SK-N-SH (cell line): ENCODE measurements at regions not wholly inside any gene's neighbourhood (a gene's known extent, or its start where the extent isn't known, plus 50 kb on each side); places are given as distances from the start of the nearest gene placed in this dataset.

Experiments used
- CTCF ChIA-PET: fragments of 300-600, 350-600 bp; formaldehyde crosslinking; extraction: SDS; loops from one replicate; lab custom pipeline; 2021; lab: Yijun Ruan, JAX
- POLR2A ChIA-PET: fragments of 350-600 bp; sonication (Branson Sonifier 250); formaldehyde crosslinking; extraction: SDS; loops from one replicate; lab custom pipeline; 2020; ENCODE audit warnings: antibody characterized with exemption, inconsistent platforms; lab: Yijun Ruan, JAX
- DNase-seq: peaks from one replicate; pipeline ENCODE4 v3.0.0; 2012
- H2AFZ ChIP-seq: fragments of 200-600 bp; sonication (generic); 2 replicates; pipeline ENCODE4 v1.8.1; 2016; ENCODE audit warnings: antibody characterized with exemption, mild to moderate bottlenecking, low read depth
- H3F3A ChIP-seq: fragments of 200-600 bp; sonication (generic); replicated peaks from 2 replicates; pipeline ENCODE3; 2016; ENCODE audit warnings: antibody characterized with exemption, mild to moderate bottlenecking; ENCODE audit not compliant: insufficient read depth
- H3K27ac ChIP-seq, 2 experiments: fragments of 200-500 bp in 1 of 2; fragments of 200-600 bp in 1 of 2; sonication (Bioruptor generic) in 1 of 2; sonication (generic), shearing (Covaris generic) in 1 of 2; 2 replicates each; pipeline versions ENCODE4 v1.5.1 to v1.6.1; 2014 to 2016; ENCODE audit warnings: low read depth in 2 of 2, inconsistent platforms in 1 of 2, low read length in 1 of 2, mild to moderate bottlenecking in 1 of 2, mixed read lengths in 1 of 2
- H3K27me3 ChIP-seq: fragments of 200-600 bp; sonication (generic), shearing (Covaris generic); 2 replicates; pipeline ENCODE4 v1.6.1; 2016; ENCODE audit warnings: mixed run types; ENCODE audit not compliant: insufficient read depth
- H3K36me3 ChIP-seq, 2 experiments: fragments of 200-500 bp in 1 of 2; fragments of 200-600 bp in 1 of 2; sonication (Bioruptor generic) in 1 of 2; sonication (generic) in 1 of 2; replicated peaks in 1 of 2; 2 replicates each; pipeline versions ENCODE3 to v1.5.1; 2014 to 2016; ENCODE audit warnings: low read length in 1 of 2, mild to moderate bottlenecking in 1 of 2; ENCODE audit not compliant: insufficient read depth in 2 of 2, control insufficient read depth in 1 of 2
- H3K4me1 ChIP-seq, 2 experiments: fragments of 200-500 bp in 1 of 2; fragments of 200-600 bp in 1 of 2; sonication (Bioruptor generic) in 1 of 2; sonication (generic), shearing (Covaris generic) in 1 of 2; 2 replicates each; pipeline versions ENCODE4 v1.5.1 to v1.6.1; 2014 to 2016; ENCODE audit warnings: low read depth in 1 of 2, low read length in 1 of 2, mixed run types in 1 of 2; ENCODE audit not compliant: insufficient read depth in 2 of 2, control insufficient read depth in 1 of 2
- H3K4me2 ChIP-seq: fragments of 200-600 bp; sonication (generic), shearing (Covaris generic); 2 replicates; pipeline ENCODE4 v1.6.1; 2017; ENCODE audit warnings: mixed run types
- H3K4me3 ChIP-seq, 2 experiments: fragments of 200-500 bp in 1 of 2; fragments of 200-600 bp in 1 of 2; sonication (Bioruptor generic) in 1 of 2; sonication (generic), shearing (Covaris generic) in 1 of 2; 2 replicates each; pipeline versions ENCODE4 v1.5.1 to v1.8.1; 2014 to 2016; ENCODE audit warnings: low read depth in 2 of 2, inconsistent platforms in 1 of 2, low read length in 1 of 2, mild to moderate bottlenecking in 1 of 2, mixed read lengths in 1 of 2, moderate library complexity in 1 of 2
- H3K79me2 ChIP-seq: fragments of 200-600 bp; sonication (generic); 2 replicates; pipeline ENCODE4 v1.8.1; 2017; ENCODE audit warnings: mild to moderate bottlenecking; ENCODE audit not compliant: insufficient read depth
- H3K9ac ChIP-seq: fragments of 200-600 bp; sonication (generic); 2 replicates; pipeline ENCODE4 v1.6.1; 2017; ENCODE audit warnings: mixed run types
- H3K9me2 ChIP-seq: fragments of 200-600 bp; sonication (generic); 2 replicates; pipeline ENCODE4 v1.6.1; 2017; ENCODE audit warnings: mixed run types
- H3K9me3 ChIP-seq: fragments of 200-600 bp; sonication (generic); 2 replicates; pipeline ENCODE4 v1.6.1; 2017; ENCODE audit warnings: mixed run types, mild to moderate bottlenecking, moderate library complexity
- H4K20me1 ChIP-seq: fragments of 200-600 bp; sonication (generic); 2 replicates; pipeline ENCODE4 v1.6.1; 2017; ENCODE audit warnings: mild to moderate bottlenecking, mixed run types; ENCODE audit not compliant: insufficient read depth
- CHD2 ChIP-seq: fragments of 150-350 bp; IDR thresholded peaks from 2 replicates; pipeline ENCODE4 v1.6.1; 2018; ENCODE audit warnings: low read length; ENCODE audit not compliant: partially characterized antibody
- ELF1 ChIP-seq: IDR thresholded peaks from 2 replicates; pipeline ENCODE4 v1.4.0; 2012
- EZH2phosphoT487 ChIP-seq: fragments of 200-600 bp; sonication (generic); IDR thresholded peaks from 2 replicates; pipeline ENCODE4 v1.6.1; 2017; ENCODE audit warnings: low read depth, mixed run types, mild to moderate bottlenecking, antibody characterized with exemption, moderate library complexity, borderline replicate concordance
- FOXJ3 ChIP-seq: sonication (generic); formaldehyde crosslinking; IDR thresholded peaks from 2 replicates; pipeline ENCODE4 v1.5.1; 2020; ENCODE audit warnings: mild to moderate bottlenecking, missing genetic modification reagents
- FOXM1 ChIP-seq: IDR thresholded peaks from 2 replicates; pipeline ENCODE4 v1.4.0; 2012; ENCODE audit warnings: low read depth, mild to moderate bottlenecking
- GATA2 ChIP-seq: sonication (generic); formaldehyde crosslinking; IDR thresholded peaks from 2 replicates; pipeline ENCODE4 v1.5.0; 2020; ENCODE audit warnings: mild to moderate bottlenecking, missing genetic modification reagents
- JUND ChIP-seq: IDR thresholded peaks from 2 replicates; pipeline ENCODE4 v1.4.0; 2012
- MXI1 ChIP-seq: IDR thresholded peaks from 2 replicates; pipeline ENCODE4 v1.6.1; 2012; ENCODE audit warnings: mild to moderate bottlenecking, low read depth, low read length, improper control_type of control experiment
- NFIC ChIP-seq: IDR thresholded peaks from 2 replicates; pipeline ENCODE4 v1.4.0; 2012; ENCODE audit warnings: borderline replicate concordance
- NRF1 ChIP-seq: IDR thresholded peaks from 2 replicates; pipeline ENCODE4 v1.6.1; 2012; ENCODE audit warnings: low read depth, mild to moderate bottlenecking, low read length
- PBX3 ChIP-seq: IDR thresholded peaks from 2 replicates; pipeline ENCODE4; 2012
- POLR2AphosphoS5 ChIP-seq: IDR thresholded peaks from 2 replicates; pipeline ENCODE4 v1.6.1; 2012; ENCODE audit warnings: low read depth, low read length
- RAD21 ChIP-seq: IDR thresholded peaks from 2 replicates; pipeline ENCODE4 v1.6.1; 2012; ENCODE audit warnings: mild to moderate bottlenecking, low read length
- SIN3A ChIP-seq: IDR thresholded peaks from 2 replicates; pipeline ENCODE4 v1.6.1; 2012; ENCODE audit warnings: low read depth, mild to moderate bottlenecking, low read length, moderate library complexity, borderline replicate concordance
- SMC3 ChIP-seq: IDR thresholded peaks from 2 replicates; pipeline ENCODE4 v1.6.1; 2012; ENCODE audit warnings: low read depth, low read length, improper control_type of control experiment
- TAF1 ChIP-seq: IDR thresholded peaks from 2 replicates; pipeline ENCODE4 v1.6.1; 2012; ENCODE audit warnings: low read depth, mild to moderate bottlenecking, low read length, moderate library complexity, borderline replicate concordance
- TCF12 ChIP-seq: IDR thresholded peaks from 2 replicates; pipeline ENCODE4 v1.4.0; 2012
- TEAD4 ChIP-seq: IDR thresholded peaks from 2 replicates; pipeline ENCODE4 v1.4.0; 2012; ENCODE audit warnings: mild to moderate bottlenecking, borderline replicate concordance; ENCODE audit not compliant: insufficient read depth
- YY1 ChIP-seq: IDR thresholded peaks from 2 replicates; pipeline ENCODE4 v1.4.0; 2012; ENCODE audit warnings: low read depth, mild to moderate bottlenecking
- ZBTB33 ChIP-seq: IDR thresholded peaks from 2 replicates; pipeline ENCODE4 v1.4.0; 2012; ENCODE audit warnings: low read depth, borderline replicate concordance
- WGBS: methylation state at CpG from one replicate; pipeline ENCODE4 v1.1.6; 2017; ENCODE audit warnings: low lambda C conversion rate; 5-methylcytosine and 5-hydroxymethylcytosine counted together
- TF ChIP-seq, protein P1 (sequence below): fragments of 150-350 bp; IDR thresholded peaks from 2 replicates; pipeline ENCODE4 v1.6.1; 2017; ENCODE audit warnings: antibody characterized with exemption, low read length, low read depth, borderline replicate concordance

DNA sequence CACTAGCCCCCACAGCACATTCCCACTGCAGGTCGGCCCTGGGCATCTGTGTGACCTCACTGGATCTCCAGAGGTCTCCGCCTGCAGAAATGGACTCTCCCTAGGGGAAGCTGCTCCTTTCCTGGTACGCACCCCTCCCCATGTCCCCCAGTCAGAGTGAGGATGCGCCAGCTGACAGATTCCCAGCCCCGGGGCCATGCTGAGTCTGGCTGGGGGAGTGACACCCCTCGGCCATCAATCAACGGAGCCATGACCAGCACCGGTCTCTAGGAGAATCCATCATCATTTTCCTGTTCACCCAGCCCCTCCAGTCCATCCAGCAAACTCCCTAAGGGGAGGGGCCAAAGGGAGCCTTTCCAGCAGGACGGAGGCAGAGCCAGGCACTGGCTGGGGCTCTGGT lies 68.7 kb upstream of the PAX7 start:
- Histone ChIP-seq H3K9ac (no peak overlapping the region), H3K9me2 (no peaks in the 10 kb centered on the region), H3K9me3 (no peaks in the 10 kb centered on the region), H3K27me3 (no peaks in the 10 kb centered on the region; the same call in 1 of the 2 replicates), H3K4me2 (no peak overlapping the region), H3F3A (no peaks in the 10 kb centered on the region), H2AFZ (no peak overlapping the region), H3K27ac (no peak overlapping the region), H3K4me1 (peaks cover 0 to 2% of the 10 kb centered on the region in 2 experiments; a peak in 1 of 4 replicates), H3K79me2 (no peaks in the 10 kb centered on the region), H3K4me3 (no peak overlapping the region), H3K36me3 (no peaks in the 10 kb centered on the region), H4K20me1 (no peaks in the 10 kb centered on the region)
- WGBS: 15% methylated on average over 7 of the region's 9 CpGs
- TF ChIP-seq TEAD4: no peak
- TF ChIP-seq, protein P1, sequence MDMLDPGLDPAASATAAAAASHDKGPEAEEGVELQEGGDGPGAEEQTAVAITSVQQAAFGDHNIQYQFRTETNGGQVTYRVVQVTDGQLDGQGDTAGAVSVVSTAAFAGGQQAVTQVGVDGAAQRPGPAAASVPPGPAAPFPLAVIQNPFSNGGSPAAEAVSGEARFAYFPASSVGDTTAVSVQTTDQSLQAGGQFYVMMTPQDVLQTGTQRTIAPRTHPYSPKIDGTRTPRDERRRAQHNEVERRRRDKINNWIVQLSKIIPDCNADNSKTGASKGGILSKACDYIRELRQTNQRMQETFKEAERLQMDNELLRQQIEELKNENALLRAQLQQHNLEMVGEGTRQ: no peak
- no peak for TF ChIP-seq SMC3
- no peak for TF ChIP-seq YY1
- TF ChIP-seq TCF12: no peak
- TF ChIP-seq NRF1: no peak
- no peak for TF ChIP-seq PBX3
- TF ChIP-seq GATA2 (CRISPR knock-in tag): no peak
- no peak for TF ChIP-seq MXI1
- no peak for TF ChIP-seq EZH2phosphoT487
- TF ChIP-seq ELF1: no peak
- TF ChIP-seq TAF1: no peak
- TF ChIP-seq CHD2: no peak
- no peak for TF ChIP-seq SIN3A
- no peak for TF ChIP-seq FOXJ3 (CRISPR knock-in tag)
- no peak for TF ChIP-seq RAD21
- no peak for TF ChIP-seq POLR2AphosphoS5
- TF ChIP-seq FOXM1: no peak
- POLR2A ChIA-PET: no interaction called here
- DNase-seq: peak; percentile 37
- CTCF ChIA-PET: interaction anchor here (1.4 to 5.6 kb wide), 2 partner anchors 13 to 19 kb away, joined by 8 to 50 read pairs; no protein-coding TSS in a partner anchor

- no peak for TF ChIP-seq NFIC
- no peak for TF ChIP-seq NRF1
- no peak for TF ChIP-seq TCF12
- no peak for TF ChIP-seq JUND
- TF ChIP-seq ZBTB33: no peak
- Histone ChIP-seq H3K27ac (no peak overlapping the region), H3K27me3 (no peaks in the 10 kb centered on the region; the same call in 1 of the 2 replicates), H3K9ac (no peak overlapping the region), H4K20me1 (no peaks in the 10 kb centered on the region), H3K9me3 (no peaks in the 10 kb centered on the region), H3K4me3 (no peak overlapping the region), H3K9me2 (no peaks in the 10 kb centered on the region), H3F3A (no peaks in the 10 kb centered on the region), H3K36me3 (no peaks in the 10 kb centered on the region), H3K4me2 (no peak overlapping the region), H2AFZ (no peak overlapping the region), H3K4me1 (peaks cover 0 to 11% of the 10 kb centered on the region in 2 experiments; a peak in 1 of 4 replicates), H3K79me2 (no peaks in the 10 kb centered on the region)
- no peak for DNase-seq
- ChIA-PET CTCF (interaction anchor here (0.6 to 7.4 kb wide), 8 partner anchors 9 to 684 kb away, joined by 3 to 69 read pairs (median 4); no protein-coding TSS in a partner anchor), POLR2A (no interaction called here)
- WGBS: 14% methylated on average over 3 of the region's 3 CpGs
Measured at GRCh38 chr1:18564676-18565075, 66.0 kb upstream of the PAX7 start.
